Smooth muscle cell (in vitro differentiated cells): ENCODE measurements at regions not wholly inside any gene's neighbourhood (a gene's known extent, or its start where the extent isn't known, plus 50 kb on each side); places are given as distances from the start of the nearest gene placed in this dataset.

Source experiments
- DNase-seq: peaks from one replicate; lab custom pipeline; 2025; ENCODE audit not compliant: unreplicated experiment; lab: John Stamatoyannopoulos, UW
- H2AFZ ChIP-seq: fragments of 200-600 bp; sonication (generic); 2 replicates; pipeline ENCODE4 v1.6.0; 2016; ENCODE audit warnings: antibody characterized with exemption, low read depth, mild to moderate bottlenecking
- H3F3A ChIP-seq: fragments of 200-600 bp; sonication (generic); 2 replicates; pipeline ENCODE4 v1.6.0; 2017; ENCODE audit warnings: antibody characterized with exemption, low read depth
- H3K27ac ChIP-seq: fragments of 200-600 bp; sonication (generic); 2 replicates; pipeline ENCODE4 v1.5.1; 2016; ENCODE audit warnings: low read depth, mild to moderate bottlenecking
- H3K27me3 ChIP-seq: fragments of 200-600 bp; sonication (generic); 2 replicates; pipeline ENCODE4 v1.6.1; 2016; ENCODE audit warnings: low read depth, mild to moderate bottlenecking
- H3K36me3 ChIP-seq: fragments of 200-600 bp; sonication (generic); 2 replicates; pipeline ENCODE4 v1.5.1; 2016; ENCODE audit warnings: low read depth
- H3K4me1 ChIP-seq: fragments of 200-600 bp; sonication (generic); 2 replicates; pipeline ENCODE4 v1.5.1; 2016; ENCODE audit warnings: low read depth
- H3K4me2 ChIP-seq: fragments of 200-600 bp; sonication (generic); 2 replicates; pipeline ENCODE4 v1.6.0; 2016; ENCODE audit warnings: mild to moderate bottlenecking
- H3K4me3 ChIP-seq: fragments of 200-600 bp; sonication (generic); 2 replicates; pipeline ENCODE4 v1.5.1; 2016; ENCODE audit warnings: mild to moderate bottlenecking
- H3K79me2 ChIP-seq: fragments of 200-600 bp; sonication (generic); 2 replicates; pipeline ENCODE4 v1.6.0; 2016; ENCODE audit warnings: low read depth, mild to moderate bottlenecking
- H3K9ac ChIP-seq: fragments of 200-600 bp; sonication (generic); 2 replicates; pipeline ENCODE4 v1.6.0; 2016; ENCODE audit warnings: low read depth
- H3K9me3 ChIP-seq: fragments of 200-600 bp; sonication (generic); replicated peaks from 2 replicates; pipeline ENCODE4 v1.5.1; 2016; ENCODE audit warnings: low read depth
- H4K20me1 ChIP-seq: fragments of 200-600 bp; sonication (generic); 2 replicates; pipeline ENCODE4 v1.6.0; 2016; ENCODE audit warnings: low read depth
- WGBS: methylation state at CpG from one replicate; pipeline ENCODE4 v1.1.7; 2016; ENCODE audit warnings: low lambda C conversion rate; 5-methylcytosine and 5-hydroxymethylcytosine counted together
- TF ChIP-seq, protein P1 (sequence below): fragments of 200-600 bp; sonication (generic); IDR thresholded peaks from 2 replicates; pipeline ENCODE4 v1.5.1; 2017; ENCODE audit warnings: borderline replicate concordance, mild to moderate bottlenecking, antibody characterized with exemption; ENCODE audit not compliant: insufficient read depth, poor library complexity, severe bottlenecking

DNA sequence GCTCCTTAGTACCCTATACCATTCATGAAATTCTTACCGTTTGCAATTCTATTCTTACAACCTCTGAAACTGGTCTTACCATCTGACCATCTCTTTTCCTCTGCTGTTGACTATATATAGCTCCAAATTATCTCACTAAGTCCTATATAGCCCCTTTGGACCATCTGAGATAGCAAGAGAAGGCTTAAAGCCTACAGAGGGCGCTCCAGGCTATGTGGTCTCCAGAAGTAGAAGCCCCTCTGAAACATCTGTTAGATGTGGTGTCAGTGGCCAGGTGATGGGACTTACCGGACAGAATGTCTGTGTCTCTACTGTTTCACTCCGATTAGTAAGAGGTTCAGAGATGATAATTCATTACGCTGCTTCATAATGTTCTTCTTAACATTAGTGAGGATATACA lies 140.7 kb upstream of the BMP2 start:
- no peak for DNase-seq
- Histone ChIP-seq H3K4me1 (peaks cover 10% of the 10 kb centered on the region), H3K4me3 (no peak overlapping the region), H3K36me3 (no peaks in the 10 kb centered on the region), H3K27ac (no peak overlapping the region), H3K27me3 (no peaks in the 10 kb centered on the region), H3F3A (peaks cover 2% of the 10 kb centered on the region), H3K9me3 (no peaks in the 10 kb centered on the region), H3K4me2 (no peak overlapping the region), H2AFZ (no peak overlapping the region), H3K79me2 (no peaks in the 10 kb centered on the region), H4K20me1 (no peaks in the 10 kb centered on the region), H3K9ac (no peak overlapping the region)
- WGBS = 68% methylated on average over 5 of the region's 5 CpGs
- TF ChIP-seq, protein P1, sequence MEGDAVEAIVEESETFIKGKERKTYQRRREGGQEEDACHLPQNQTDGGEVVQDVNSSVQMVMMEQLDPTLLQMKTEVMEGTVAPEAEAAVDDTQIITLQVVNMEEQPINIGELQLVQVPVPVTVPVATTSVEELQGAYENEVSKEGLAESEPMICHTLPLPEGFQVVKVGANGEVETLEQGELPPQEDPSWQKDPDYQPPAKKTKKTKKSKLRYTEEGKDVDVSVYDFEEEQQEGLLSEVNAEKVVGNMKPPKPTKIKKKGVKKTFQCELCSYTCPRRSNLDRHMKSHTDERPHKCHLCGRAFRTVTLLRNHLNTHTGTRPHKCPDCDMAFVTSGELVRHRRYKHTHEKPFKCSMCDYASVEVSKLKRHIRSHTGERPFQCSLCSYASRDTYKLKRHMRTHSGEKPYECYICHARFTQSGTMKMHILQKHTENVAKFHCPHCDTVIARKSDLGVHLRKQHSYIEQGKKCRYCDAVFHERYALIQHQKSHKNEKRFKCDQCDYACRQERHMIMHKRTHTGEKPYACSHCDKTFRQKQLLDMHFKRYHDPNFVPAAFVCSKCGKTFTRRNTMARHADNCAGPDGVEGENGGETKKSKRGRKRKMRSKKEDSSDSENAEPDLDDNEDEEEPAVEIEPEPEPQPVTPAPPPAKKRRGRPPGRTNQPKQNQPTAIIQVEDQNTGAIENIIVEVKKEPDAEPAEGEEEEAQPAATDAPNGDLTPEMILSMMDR = no peak

DNA sequence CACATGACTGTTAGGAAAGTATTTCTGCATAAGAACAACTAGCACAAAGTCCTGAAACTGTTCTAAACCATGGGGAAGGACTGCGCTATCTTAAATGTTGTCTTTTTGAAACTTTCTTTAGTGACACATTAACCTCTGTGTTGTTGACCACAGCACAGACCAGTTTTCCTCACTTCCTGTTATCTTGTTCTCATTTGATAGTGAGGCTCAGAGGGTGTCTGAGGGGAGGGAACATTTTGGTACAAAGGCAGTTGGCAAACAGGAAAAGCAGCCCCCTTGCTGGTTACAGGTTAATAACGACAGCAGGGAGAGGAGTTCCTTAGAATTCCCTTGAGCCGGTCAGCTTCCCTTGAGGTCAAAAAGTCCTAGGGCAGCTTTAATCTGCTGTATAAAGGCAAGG lies 143.5 kb upstream of the BMP2 start:
- Histone ChIP-seq H2AFZ (peak overlapping the region; percentile 68), H3K27ac (no peak overlapping the region), H3K4me3 (peak overlapping the region; percentile 2), H4K20me1 (no peaks in the 10 kb centered on the region), H3K36me3 (no peaks in the 10 kb centered on the region), H3K9ac (no peak overlapping the region), H3K9me3 (no peaks in the 10 kb centered on the region), H3K4me2 (no peak overlapping the region), H3K27me3 (no peaks in the 10 kb centered on the region), H3K79me2 (no peaks in the 10 kb centered on the region), H3F3A (no peaks in the 10 kb centered on the region), H3K4me1 (peaks cover 10% of the 10 kb centered on the region)
- DNase-seq = no peak
- TF ChIP-seq, protein P1 = no peak
- 39% methylated on average over 3 of the region's 3 CpGs for WGBS

DNA sequence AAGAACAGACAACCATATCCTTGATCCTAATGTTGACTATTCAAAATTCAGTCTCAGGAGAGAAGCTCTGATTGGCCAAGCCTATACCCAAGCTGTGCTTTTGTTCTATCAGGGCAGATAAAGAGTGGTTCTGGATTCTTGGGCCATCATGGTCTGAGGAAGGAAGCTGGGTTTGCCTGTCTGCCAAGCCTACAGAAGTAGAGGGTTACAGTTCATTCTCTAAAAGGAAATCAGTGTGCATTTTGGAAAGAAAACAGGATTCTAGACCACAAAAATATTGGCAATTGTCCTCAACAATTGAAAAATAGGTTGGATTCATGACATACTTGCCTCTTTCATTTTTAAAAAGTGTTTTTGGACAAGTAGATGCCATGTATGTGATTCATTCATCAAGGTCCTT lies 145.4 kb upstream of the BMP2 start:
- Histone ChIP-seq H3K79me2 (no peaks in the 10 kb centered on the region), H3K4me1 (peaks cover 10% of the 10 kb centered on the region), H3K4me2 (no peak overlapping the region), H3K4me3 (no peak overlapping the region), H3K36me3 (no peaks in the 10 kb centered on the region), H4K20me1 (no peaks in the 10 kb centered on the region), H3K9ac (no peak overlapping the region), H3K27ac (no peak overlapping the region), H3F3A (no peaks in the 10 kb centered on the region), H3K27me3 (no peaks in the 10 kb centered on the region), H3K9me3 (no peaks in the 10 kb centered on the region), H2AFZ (no peak overlapping the region)
- DNase-seq = no peak
- TF ChIP-seq, protein P1 = no peak

DNA sequence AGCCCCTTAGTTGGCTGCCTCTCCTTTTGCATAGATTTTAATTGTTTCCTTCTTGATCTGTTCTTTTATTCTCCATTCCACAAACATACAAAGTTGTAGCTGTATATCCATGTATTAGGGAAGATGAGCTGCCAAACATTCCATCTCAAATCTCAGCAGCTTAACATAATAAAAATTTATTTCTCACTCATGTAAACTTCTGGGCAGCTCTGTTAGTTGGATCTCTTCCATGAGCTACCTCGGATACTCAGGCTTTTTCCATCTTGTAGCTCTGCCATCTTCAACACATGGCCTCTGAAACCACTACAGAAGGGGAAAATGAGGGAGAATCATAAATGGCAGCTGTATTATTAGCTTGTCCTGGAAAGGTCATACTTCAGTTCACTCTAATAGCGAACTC lies 149.4 kb upstream of the BMP2 start:
- Histone ChIP-seq H3K79me2 (no peaks in the 10 kb centered on the region), H3K4me3 (no peak overlapping the region), H2AFZ (no peak overlapping the region), H4K20me1 (no peaks in the 10 kb centered on the region), H3K27ac (no peak overlapping the region), H3K9ac (no peak overlapping the region), H3K4me1 (no peaks in the 10 kb centered on the region), H3K27me3 (no peaks in the 10 kb centered on the region), H3K9me3 (no peaks in the 10 kb centered on the region), H3K4me2 (no peak overlapping the region), H3K36me3 (no peaks in the 10 kb centered on the region), H3F3A (no peaks in the 10 kb centered on the region)
- WGBS = 71% methylated on average over 2 of the region's 2 CpGs
- DNase-seq = no peak
- TF ChIP-seq, protein P1 = no peak
